Endodermal cell (in vitro differentiated cells): ENCODE measurements at regions not wholly inside any gene's neighbourhood (a gene's known extent, or its start where the extent isn't known, plus 50 kb on each side); places are given as distances from the start of the nearest gene placed in this dataset.

Source experiments
- DNase-seq: peaks from one replicate; pipeline ENCODE4 v3.0.0-alpha.2; 2017
- H3K27ac ChIP-seq: 2 replicates; pipeline ENCODE4 v1.5.1; 2013; ENCODE audit warnings: mild to moderate bottlenecking, low read depth, low read length, moderate library complexity
- H3K27me3 ChIP-seq: 2 replicates; pipeline ENCODE4 v1.6.1; 2013; ENCODE audit warnings: mild to moderate bottlenecking, low read length, moderate library complexity; ENCODE audit not compliant: insufficient read depth, control insufficient read depth, poor library complexity, severe bottlenecking
- H3K36me3 ChIP-seq: 2 replicates; pipeline ENCODE4 v1.7.0; 2013; ENCODE audit warnings: mild to moderate bottlenecking, low read length, moderate library complexity; ENCODE audit not compliant: control insufficient read depth, insufficient read depth
- H3K4me1 ChIP-seq: one replicate; pipeline ENCODE4 v1.7.0; 2013; ENCODE audit warnings: low read length; ENCODE audit not compliant: control insufficient read depth, insufficient read depth
- H3K4me3 ChIP-seq: 2 replicates; pipeline ENCODE4 v1.5.1; 2013; ENCODE audit warnings: mild to moderate bottlenecking, low read length, moderate library complexity
- H3K9ac ChIP-seq: 2 replicates; pipeline ENCODE4 v1.6.1; 2013; ENCODE audit warnings: mild to moderate bottlenecking, low read length, moderate library complexity; ENCODE audit not compliant: poor library complexity, severe bottlenecking; ENCODE audit errors: extremely low read depth
- H3K9me3 ChIP-seq: 2 replicates; pipeline ENCODE4 v1.6.1; 2013; ENCODE audit warnings: mild to moderate bottlenecking, low read length, moderate library complexity; ENCODE audit not compliant: control insufficient read depth
- H3K27ac Mint-ChIP-seq: 2 replicates; pipeline ENCODE4 v1.8.0; 2020; ENCODE audit warnings: mixed read lengths
- H3K27me3 Mint-ChIP-seq: 2 replicates; pipeline ENCODE4 v1.8.0; 2021; ENCODE audit warnings: mild to moderate bottlenecking, mixed read lengths; ENCODE audit not compliant: insufficient read depth
- H3K36me3 Mint-ChIP-seq: 2 replicates; pipeline ENCODE4 v1.8.0; 2020; ENCODE audit warnings: low read depth, mixed read lengths
- H3K4me1 Mint-ChIP-seq: 2 replicates; pipeline ENCODE4 v1.8.0; 2020; ENCODE audit warnings: mixed read lengths
- H3K4me3 Mint-ChIP-seq: 2 replicates; pipeline ENCODE4 v1.8.0; 2020; ENCODE audit warnings: mild to moderate bottlenecking, moderate library complexity, mixed read lengths
- H3K9me3 Mint-ChIP-seq: 2 replicates; pipeline ENCODE4 v1.8.0; 2020; ENCODE audit warnings: mild to moderate bottlenecking, mixed read lengths
- CTCF ChIP-seq: fragments of 200-600 bp; sonication (generic); conservative IDR thresholded peaks from 2 replicates; pipeline ENCODE4 v1.5.0; 2021; ENCODE audit warnings: antibody characterized with exemption, mild to moderate bottlenecking
- WGBS, 2 experiments: methylation state at CpG; one replicate each; pipeline versions ENCODE4 v1.1.5 to v1.1.7; 2013; ENCODE audit warnings: missing lambda C conversion rate in 2 of 2, mixed read lengths in 1 of 2; ENCODE audit not compliant: insufficient coverage in 1 of 2, insufficient read length in 1 of 2; 5-methylcytosine and 5-hydroxymethylcytosine counted together

- no peaks in the 10 kb centered on the region for H3K4me1 Mint-ChIP-seq
- Histone ChIP-seq H3K4me1 (no peaks in the 10 kb centered on the region), H3K27me3 (no peaks in the 10 kb centered on the region), H3K4me3 (no peak overlapping the region), H3K36me3 (no peaks in the 10 kb centered on the region), H3K27ac (no peak overlapping the region), H3K9ac (no peak overlapping the region), H3K9me3 (peaks cover 93% of the 10 kb centered on the region)
- WGBS, 2 experiments = 76 to 77% methylated on average over 2 to 3 of the region's 3 CpGs
- DNase-seq = peak; percentile 5
- H3K4me3 Mint-ChIP-seq = no peak overlapping the region
- no peak overlapping the region for H3K27ac Mint-ChIP-seq
- no peak for TF ChIP-seq CTCF
- H3K27me3 Mint-ChIP-seq = no peaks in the 10 kb centered on the region
- H3K9me3 Mint-ChIP-seq = peaks cover 95% of the 10 kb centered on the region
- peaks cover 2% of the 10 kb centered on the region for H3K36me3 Mint-ChIP-seq
Observed at GRCh38 chr7:153389261-153389660, 629.7 kb downstream of the ACTR3B start.

- Mint-ChIP-seq H3K27ac (no peak overlapping the region), H3K27me3 (no peaks in the 10 kb centered on the region), H3K36me3 (no peaks in the 10 kb centered on the region), H3K4me3 (no peak overlapping the region), H3K4me1 (no peaks in the 10 kb centered on the region), H3K9me3 (peaks cover 93% of the 10 kb centered on the region)
- no peaks in the 10 kb centered on the region for H3K27me3 ChIP-seq
- no peak for TF ChIP-seq CTCF
- no peak overlapping the region for H3K4me3 ChIP-seq
- H3K36me3 ChIP-seq = no peaks in the 10 kb centered on the region
- no peak overlapping the region for H3K27ac ChIP-seq
- H3K9me3 ChIP-seq = peaks cover 96% of the 10 kb centered on the region
- WGBS, 2 experiments = 31% methylated on average over 2 of the region's 2 CpGs; no CpG with 5 or more reads in 1 of the 2 experiments
- H3K4me1 ChIP-seq = no peaks in the 10 kb centered on the region
- no peak overlapping the region for H3K9ac ChIP-seq
- DNase-seq = no peak
Observed at GRCh38 chr7:153390955-153391354, 631.4 kb downstream of the ACTR3B start.

GRCh38 chr7:153392726-153393125 lies 633.2 kb downstream of the ACTR3B start:
- Mint-ChIP-seq H3K27me3 (no peaks in the 10 kb centered on the region), H3K4me1 (no peaks in the 10 kb centered on the region), H3K4me3 (no peak overlapping the region), H3K9me3 (peaks cover 96% of the 10 kb centered on the region), H3K36me3 (no peaks in the 10 kb centered on the region), H3K27ac (no peak overlapping the region)
- Histone ChIP-seq H3K9ac (no peak overlapping the region), H3K36me3 (no peaks in the 10 kb centered on the region), H3K27ac (no peak overlapping the region), H3K4me1 (no peaks in the 10 kb centered on the region), H3K27me3 (no peaks in the 10 kb centered on the region), H3K9me3 (peaks cover 99% of the 10 kb centered on the region), H3K4me3 (no peak overlapping the region)
- no peak for TF ChIP-seq CTCF
- no peak for DNase-seq
